Hypothalamus (tissue), 51 donors: ENCODE measurements at regions not wholly inside any gene's neighbourhood (a gene's known extent, or its start where the extent isn't known, plus 50 kb on each side); places are given as distances from the start of the nearest gene placed in this dataset.

Experiments
- DNase-seq, 51 donors: peaks; one replicate each; lab custom pipeline; 2025; lab: John Stamatoyannopoulos, UW

DNA sequence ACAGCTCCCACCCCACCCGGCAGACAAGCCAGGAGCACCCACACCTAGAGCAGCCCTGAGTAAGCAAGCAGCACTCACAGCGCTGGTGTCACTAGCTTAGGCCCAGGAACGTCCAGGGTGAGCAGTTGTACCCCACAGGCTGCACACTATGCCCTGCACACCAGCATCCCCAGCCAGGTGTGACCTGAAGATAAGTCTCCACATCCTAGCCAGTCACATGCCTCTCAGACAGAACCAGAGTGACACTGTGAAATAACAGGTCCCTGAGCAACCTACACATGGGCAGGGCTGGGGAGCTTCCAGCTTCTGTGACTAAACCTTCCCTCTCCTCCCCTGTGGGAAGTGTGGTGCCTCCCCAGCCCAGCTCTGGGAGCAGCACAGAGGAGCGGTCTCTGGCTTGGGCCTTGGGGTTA lies 253.6 kb downstream of the UACA start:
- no peak for DNase-seq

- no peak for DNase-seq
These were observed 254.1 kb downstream of the UACA start for GRCh38 chr15:70509282-70509662.

GRCh38 chr15:70508561-70509281 lies 254.6 kb downstream of the UACA start:
- DNase-seq = no peak

- DNase-seq = no peak
These were observed 255.5 kb downstream of the UACA start for GRCh38 chr15:70507772-70508371.

DNA sequence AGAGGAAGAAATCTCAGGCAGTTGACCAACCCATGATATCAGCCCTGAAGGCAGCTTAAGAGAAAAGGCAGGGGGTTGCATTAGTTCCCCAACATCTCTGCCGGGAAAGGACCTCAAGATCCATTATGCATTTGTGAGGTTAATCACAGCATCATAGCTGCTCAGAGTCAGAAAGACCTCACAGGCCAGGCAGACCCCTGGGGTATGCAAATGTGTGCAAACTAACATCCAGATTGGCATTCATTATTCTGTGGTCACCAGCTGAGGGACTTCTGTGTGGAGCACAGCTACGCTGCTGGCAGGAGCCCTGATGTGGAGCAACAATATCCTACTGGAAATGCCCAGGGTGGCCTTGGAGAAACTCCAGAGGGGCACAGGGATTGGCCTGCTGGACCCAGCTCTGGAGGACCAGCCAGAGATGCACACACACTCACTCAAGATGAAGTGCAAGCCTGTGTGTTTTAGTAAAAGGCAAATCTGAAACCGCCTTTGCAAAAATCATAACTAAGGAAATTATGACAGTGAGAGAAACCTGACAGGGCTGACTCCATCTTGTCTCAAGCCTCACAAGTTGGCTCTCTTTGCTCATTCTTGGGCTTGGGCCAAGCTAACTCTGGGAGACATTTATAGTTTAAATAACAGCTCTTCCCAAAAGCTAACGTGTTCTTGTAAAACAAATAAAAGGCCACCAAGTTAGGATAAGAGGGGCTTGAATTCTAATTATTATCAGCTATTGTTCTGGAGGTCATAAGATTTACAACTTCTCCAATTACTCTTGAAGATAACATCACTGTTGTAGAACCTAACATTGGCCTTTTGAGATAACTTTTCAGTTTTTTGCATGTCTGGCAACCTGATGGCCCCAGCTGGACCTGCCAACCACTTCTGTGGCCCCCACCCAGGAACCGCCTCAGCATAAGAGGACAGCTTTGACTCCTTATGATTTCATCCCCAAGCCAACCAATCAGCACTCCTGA lies 257.1 kb downstream of the UACA start:
- DNase-seq = no peak

GRCh38 chr15:70505411-70505919 lies 257.9 kb downstream of the UACA start:
- peak in 3 of 51 donors; percentile 6 to 10 (median 6) for DNase-seq

- DNase-seq = no peak
These were observed 258.4 kb downstream of the UACA start for GRCh38 chr15:70504988-70505387.

DNA sequence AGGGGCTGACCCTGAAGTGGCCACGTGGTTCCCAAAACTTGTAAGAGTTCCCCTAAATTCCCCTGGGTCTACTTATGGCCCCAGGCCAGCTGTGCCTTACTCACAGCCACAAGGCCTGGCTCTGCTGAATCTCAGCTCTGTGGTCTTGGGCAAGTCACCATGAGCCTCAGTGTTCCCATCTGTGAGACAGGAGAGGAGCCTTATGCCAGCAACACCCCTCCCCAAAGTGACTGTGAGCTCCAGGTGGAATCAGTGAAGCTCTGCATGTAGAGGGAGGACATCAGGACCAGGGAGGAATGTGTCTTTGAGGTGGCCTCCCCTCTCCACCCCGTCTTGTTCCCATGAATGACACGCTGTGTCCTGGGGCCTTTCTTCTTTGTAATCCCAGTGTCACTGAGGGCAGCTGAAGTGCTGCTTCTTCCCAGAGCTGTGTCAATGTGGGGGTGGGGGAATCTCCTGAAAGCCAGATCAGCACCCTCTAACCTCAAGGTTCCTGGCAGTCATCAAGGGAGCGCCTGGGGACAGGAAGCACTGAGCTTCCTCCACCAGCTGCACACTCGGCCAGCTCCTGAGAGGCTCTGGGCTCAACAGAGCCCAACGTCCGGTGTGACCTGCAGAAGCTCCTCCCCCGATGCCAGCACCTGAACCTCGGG lies 258.9 kb downstream of the UACA start:
- peak in 9 of 51 donors; percentile 8 to 49 (median 16) for DNase-seq

- no peak for DNase-seq
These were observed 259.5 kb downstream of the UACA start for GRCh38 chr15:70503798-70504298.

GRCh38 chr15:70503073-70503745 lies 260.1 kb downstream of the UACA start:
- no peak for DNase-seq

GRCh38 chr15:70502529-70502928 lies 260.8 kb downstream of the UACA start:
- DNase-seq = no peak

GRCh38 chr15:70501849-70502248 lies 261.5 kb downstream of the UACA start:
- no peak for DNase-seq

GRCh38 chr15:70501121-70501727 lies 262.1 kb downstream of the UACA start:
- no peak for DNase-seq

- no peak for DNase-seq
These were observed 263.6 kb downstream of the UACA start for GRCh38 chr15:70499791-70500190.

DNA sequence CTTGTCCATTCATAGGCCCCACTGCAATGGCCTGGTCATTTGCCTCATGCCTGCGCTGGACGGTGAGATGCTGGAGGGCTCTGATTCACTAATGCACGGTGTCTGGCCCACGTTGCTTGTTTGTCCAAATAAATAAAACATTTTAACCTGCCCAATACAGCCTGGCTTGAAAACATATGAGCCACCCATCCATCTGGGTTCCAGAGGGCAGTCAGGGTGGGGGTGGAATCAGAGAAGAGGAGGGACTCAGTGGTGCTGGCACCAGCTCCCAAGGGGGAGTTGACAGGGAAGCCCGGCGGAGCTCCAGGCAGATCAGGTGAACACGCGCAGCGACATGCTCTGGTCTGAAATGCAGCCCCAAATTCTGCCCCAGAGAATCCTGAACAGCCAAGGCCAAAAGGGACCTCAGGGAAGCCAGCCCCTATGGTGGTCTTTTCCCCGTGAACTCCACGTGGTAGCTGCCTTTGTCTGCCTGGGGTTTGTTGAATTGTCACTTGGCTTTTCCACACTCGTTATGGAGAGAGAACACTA lies 265.2 kb downstream of the UACA start:
- DNase-seq = no peak

DNA sequence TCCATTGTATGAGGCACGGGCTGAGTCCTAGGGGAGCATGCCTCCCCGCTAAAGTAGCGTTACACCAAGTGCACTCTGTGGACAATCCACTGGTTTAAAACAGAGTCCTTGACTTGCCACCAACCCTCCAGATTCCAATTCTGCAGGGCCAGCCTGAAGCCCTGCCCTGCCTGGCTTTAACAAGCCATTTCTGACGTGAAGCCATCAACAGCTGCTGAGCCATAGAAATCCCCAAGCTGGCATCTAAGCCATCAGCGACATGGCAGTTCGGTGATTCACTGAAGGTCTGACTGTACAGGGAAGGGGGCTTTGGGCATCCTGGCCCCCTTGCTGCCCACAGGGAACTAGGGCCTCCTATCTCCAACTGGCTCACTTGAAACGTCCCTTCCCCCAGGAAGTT lies 265.7 kb downstream of the UACA start:
- no peak for DNase-seq

- no peak for DNase-seq
These were observed 267.3 kb downstream of the UACA start for GRCh38 chr15:70495991-70496599.

- DNase-seq = no peak
These were observed 268.3 kb downstream of the UACA start for GRCh38 chr15:70494852-70495571.
